HEK293T (cell line): ENCODE measurements at regions not wholly inside any gene's neighbourhood (a gene's known extent, or its start where the extent isn't known, plus 50 kb on each side); places are given as distances from the start of the nearest gene placed in this dataset.

Source experiments
- CTCF ChIA-PET: fragments of 350-600 bp; formaldehyde crosslinking; extraction: SDS; loops from one replicate; lab custom pipeline; 2021; ENCODE audit warnings: antibody characterized with exemption, inconsistent platforms; lab: Yijun Ruan, JAX
- POLR2A ChIA-PET: fragments of 350-600 bp; formaldehyde crosslinking; extraction: SDS; loops from one replicate; lab custom pipeline; 2020; ENCODE audit warnings: antibody characterized with exemption, inconsistent platforms; lab: Yijun Ruan, JAX
- DNase-seq: peaks from one replicate; pipeline ENCODE4 v3.0.0; 2012; ENCODE audit warnings: mixed read lengths; ENCODE audit errors: extremely low spot score
- ARNT ChIP-seq: fragments of 450-650 bp; IDR thresholded peaks from 2 replicates; pipeline ENCODE4 v1.6.1; 2017; ENCODE audit warnings: mild to moderate bottlenecking
- BHLHE40 ChIP-seq: fragments of 450-650 bp; IDR thresholded peaks from 2 replicates; pipeline ENCODE4 v1.6.1; 2016; ENCODE audit warnings: mild to moderate bottlenecking, moderate library complexity, borderline replicate concordance
- CTBP1 ChIP-seq: fragments of 450-650 bp; IDR thresholded peaks from 2 replicates; pipeline ENCODE4 v1.6.1; 2016; ENCODE audit warnings: borderline replicate concordance
- ELF4 ChIP-seq: fragments of 450-650 bp; IDR thresholded peaks from 2 replicates; pipeline ENCODE4 v1.6.1; 2017; ENCODE audit warnings: antibody characterized with exemption
- FOXA1 ChIP-seq: fragments of 450-650 bp; IDR thresholded peaks from 2 replicates; pipeline ENCODE4 v1.6.1; 2016; ENCODE audit warnings: mild to moderate bottlenecking
- FOXK2 ChIP-seq: fragments of 450-650 bp; IDR thresholded peaks from 2 replicates; pipeline ENCODE4 v1.6.1; 2016; ENCODE audit warnings: mild to moderate bottlenecking
- FOXM1 ChIP-seq: fragments of 450-650 bp; IDR thresholded peaks from 2 replicates; pipeline ENCODE4 v1.6.1; 2017; ENCODE audit warnings: mild to moderate bottlenecking, borderline replicate concordance
- HDGF ChIP-seq: fragments of 450-650 bp; IDR thresholded peaks from 2 replicates; pipeline ENCODE4 v1.6.1; 2017; ENCODE audit warnings: antibody characterized with exemption, borderline replicate concordance
- L3MBTL2 ChIP-seq: fragments of 450-650 bp; conservative IDR thresholded peaks from 2 replicates; pipeline ENCODE4 v1.6.1; 2016; ENCODE audit warnings: mild to moderate bottlenecking
- LEF1 ChIP-seq: fragments of 450-650 bp; IDR thresholded peaks from 2 replicates; pipeline ENCODE4 v1.6.1; 2017; ENCODE audit warnings: mild to moderate bottlenecking, borderline replicate concordance
- NFRKB ChIP-seq: fragments of 450-650 bp; IDR thresholded peaks from 2 replicates; pipeline ENCODE4 v1.6.1; 2016; ENCODE audit warnings: mild to moderate bottlenecking, moderate library complexity
- PKNOX1 ChIP-seq: fragments of 450-650 bp; IDR thresholded peaks from 2 replicates; pipeline ENCODE4 v1.6.1; 2016
- SP1 ChIP-seq: fragments of 450-650 bp; IDR thresholded peaks from 2 replicates; pipeline ENCODE4 v1.6.1; 2017
- SUZ12 ChIP-seq: fragments of 450-650 bp; IDR thresholded peaks from 2 replicates; pipeline ENCODE4 v1.6.1; 2016; ENCODE audit warnings: mild to moderate bottlenecking
- TARDBP ChIP-seq: fragments of 450-650 bp; IDR thresholded peaks from 2 replicates; pipeline ENCODE4 v1.6.1; 2016
- ZNF384 ChIP-seq: fragments of 450-650 bp; IDR thresholded peaks from 2 replicates; pipeline ENCODE4 v1.6.1; 2016

- POLR2A ChIA-PET = no interaction called here
- TF ChIP-seq SP1 = no peak
- no peak for TF ChIP-seq FOXM1
- TF ChIP-seq CTBP1 = no peak
- no peak for TF ChIP-seq NFRKB
- no peak for TF ChIP-seq SUZ12
- CTCF ChIA-PET = no interaction called here
- no peak for DNase-seq
Measured at GRCh38 chr6:97919631-97920030, 636.6 kb upstream of the MMS22L start.

- POLR2A ChIA-PET = no interaction called here
- TF ChIP-seq HDGF = no peak
- TF ChIP-seq BHLHE40 = no peak
- no peak for TF ChIP-seq SP1
- TF ChIP-seq TARDBP = no peak
- TF ChIP-seq LEF1 = no peak
- no peak for TF ChIP-seq CTBP1
- no peak for TF ChIP-seq SUZ12
- TF ChIP-seq PKNOX1 = no peak
- TF ChIP-seq FOXK2 = no peak
- no peak for TF ChIP-seq FOXA1
- TF ChIP-seq NFRKB = no peak
- no peak for TF ChIP-seq ELF4
- TF ChIP-seq ZNF384 = no peak
- no peak for TF ChIP-seq ARNT
- no peak for TF ChIP-seq L3MBTL2
- no peak for TF ChIP-seq FOXM1
- CTCF ChIA-PET = no interaction called here
- DNase-seq = no peak
Measured at GRCh38 chr6:97923249-97923648, 640.2 kb upstream of the MMS22L start.

GRCh38 chr6:97925504-97925903 lies 642.5 kb upstream of the MMS22L start:
- no peak for DNase-seq
- no peak for TF ChIP-seq BHLHE40
- TF ChIP-seq NFRKB = no peak
- no peak for TF ChIP-seq PKNOX1
- TF ChIP-seq FOXA1 = no peak
- no peak for TF ChIP-seq FOXK2
- no peak for TF ChIP-seq HDGF
- no peak for TF ChIP-seq ARNT
- no peak for TF ChIP-seq ZNF384
- TF ChIP-seq CTBP1 = no peak
- TF ChIP-seq TARDBP = no peak
- TF ChIP-seq LEF1 = no peak
- TF ChIP-seq SUZ12 = no peak
- TF ChIP-seq FOXM1 = no peak
- ChIA-PET CTCF (interaction anchor here (0.7 to 1.0 kb wide), 2 partner anchors 352 to 428 kb away, joined by 3 read pairs; no protein-coding TSS in a partner anchor), POLR2A (no interaction called here)

GRCh38 chr6:97939440-97940168 lies 656.6 kb upstream of the MMS22L start:
- ChIA-PET POLR2A (no interaction called here), CTCF (interaction anchor here (0.6 kb wide), 1 partner anchor 8 kb away, joined by 4 read pairs; no protein-coding TSS in a partner anchor)
- no peak for TF ChIP-seq ZNF384
- DNase-seq = no peak

GRCh38 chr6:97947841-97948240 lies 664.8 kb upstream of the MMS22L start:
- TF ChIP-seq NFRKB = no peak
- no peak for TF ChIP-seq BHLHE40
- no peak for TF ChIP-seq CTBP1
- no peak for TF ChIP-seq SUZ12
- no peak for TF ChIP-seq SP1
- no peak for TF ChIP-seq LEF1
- TF ChIP-seq FOXK2 = no peak
- TF ChIP-seq FOXA1 = no peak
- TF ChIP-seq PKNOX1 = no peak
- no peak for TF ChIP-seq FOXM1
- no peak for TF ChIP-seq ZNF384
- TF ChIP-seq TARDBP = no peak
- POLR2A ChIA-PET = no interaction called here
- no peak for DNase-seq
- CTCF ChIA-PET = no interaction called here

GRCh38 chr6:97958134-97958533 lies 675.1 kb upstream of the MMS22L start:
- CTCF ChIA-PET = no interaction called here
- TF ChIP-seq ZNF384 (no peak), BHLHE40 (no peak)
- no peak for DNase-seq
- POLR2A ChIA-PET = no interaction called here

GRCh38 chr6:97963193-97963592 lies 680.2 kb upstream of the MMS22L start:
- CTCF ChIA-PET = interaction anchor here (0.8 kb wide), 1 partner anchor 787 kb away, joined by 5 read pairs; no protein-coding TSS in a partner anchor
- TF ChIP-seq NFRKB (no peak), PKNOX1 (no peak), L3MBTL2 (no peak), SP1 (no peak), FOXK2 (no peak), CTBP1 (no peak), HDGF (no peak), BHLHE40 (no peak)
- POLR2A ChIA-PET = no interaction called here
- no peak for DNase-seq
